ENCODE measurements at regions not wholly inside any gene's neighbourhood (a gene's known extent, or its start where the extent isn't known, plus 50 kb on each side); places are given as distances from the start of the nearest gene placed in this dataset.

- TF ChIP-seq CTCF (IDR thresholded peaks at IDR 0.05) (no peak), EP300 (IDR thresholded peaks at IDR 0.05) (no peak), POLR2AphosphoS5 (IDR thresholded peaks at IDR 0.05) (no peak)
Measured at GRCh38 chr3:22141769-22142168, 390.8 kb upstream of the ZNF385D start.

Measured in gastroesophageal sphincter (tissue), 3 donors.